HG03469 (cell line): ENCODE measurements at regions not wholly inside any gene's neighbourhood (a gene's known extent, or its start where the extent isn't known, plus 50 kb on each side); places are given as distances from the start of the nearest gene placed in this dataset.

ENCODE experiments used
- ATAC-seq: cut with Tn5 transposase; IDR thresholded peaks from one replicate; pipeline ENCODE4 v1.9.1; 2021; ENCODE audit warnings: mild to moderate bottlenecking, moderate library complexity, moderate number of reproducible peaks; ENCODE audit not compliant: unreplicated experiment

DNA sequence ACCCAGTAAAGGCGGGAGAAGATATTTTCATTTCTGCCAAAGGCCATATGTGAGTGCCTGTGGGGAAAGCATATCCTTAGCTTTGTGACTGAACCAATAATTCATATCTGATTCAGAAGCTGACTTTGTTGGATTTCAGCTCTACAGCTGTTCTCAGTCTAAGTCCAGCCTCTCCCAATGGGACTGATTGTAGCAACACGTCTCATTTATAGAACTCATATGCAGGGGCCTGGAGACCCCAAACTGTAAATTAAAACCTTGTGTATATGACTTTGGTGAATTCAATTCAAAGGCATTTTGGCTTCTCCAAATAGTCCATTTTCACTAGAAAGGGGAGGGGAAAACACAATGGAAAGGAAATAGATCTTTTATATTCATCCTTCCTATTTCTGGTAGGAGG, 250.4 kb upstream of the SORL1-AS1 start:
- no peak for ATAC-seq

DNA sequence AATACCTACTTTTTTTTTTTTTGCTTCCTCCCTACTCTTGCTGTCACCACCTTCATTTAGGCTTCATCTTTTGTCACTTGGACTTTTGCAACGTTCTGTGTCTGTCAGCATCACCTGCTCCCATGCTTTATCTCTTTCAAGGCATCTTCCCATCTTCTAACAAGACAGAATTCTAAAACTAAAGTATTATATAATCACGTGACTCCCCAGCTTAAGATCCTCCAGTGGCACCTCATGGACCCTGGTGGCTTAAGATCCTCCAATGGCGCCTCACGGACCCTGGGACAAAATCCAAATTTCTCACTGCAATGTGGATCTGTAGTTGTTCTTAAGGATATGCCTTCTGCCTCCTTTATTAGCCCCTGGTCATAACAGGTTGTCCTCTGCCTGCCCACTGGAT, 248.2 kb upstream of the SORL1-AS1 start:
- no peak for ATAC-seq

DNA sequence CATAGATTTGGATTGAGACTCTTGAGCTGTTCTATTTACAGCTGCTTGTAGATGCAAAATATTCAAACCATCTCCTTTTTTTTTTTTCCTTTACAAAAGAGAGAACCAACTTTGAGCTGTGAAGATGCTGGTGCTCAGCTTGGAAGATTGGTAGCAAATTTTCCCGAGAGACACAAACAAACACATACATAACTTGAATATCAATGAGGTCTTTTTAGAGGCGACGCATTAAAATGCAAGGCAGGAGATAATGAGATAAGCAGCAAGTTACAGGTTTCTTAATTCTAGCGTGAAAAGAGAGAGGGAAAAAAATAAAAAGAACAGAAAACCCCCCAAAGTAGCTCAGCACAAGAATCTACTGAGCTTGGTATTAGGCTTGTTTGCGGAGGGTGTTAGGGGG, 247.0 kb upstream of the SORL1-AS1 start:
- ATAC-seq: no peak

DNA sequence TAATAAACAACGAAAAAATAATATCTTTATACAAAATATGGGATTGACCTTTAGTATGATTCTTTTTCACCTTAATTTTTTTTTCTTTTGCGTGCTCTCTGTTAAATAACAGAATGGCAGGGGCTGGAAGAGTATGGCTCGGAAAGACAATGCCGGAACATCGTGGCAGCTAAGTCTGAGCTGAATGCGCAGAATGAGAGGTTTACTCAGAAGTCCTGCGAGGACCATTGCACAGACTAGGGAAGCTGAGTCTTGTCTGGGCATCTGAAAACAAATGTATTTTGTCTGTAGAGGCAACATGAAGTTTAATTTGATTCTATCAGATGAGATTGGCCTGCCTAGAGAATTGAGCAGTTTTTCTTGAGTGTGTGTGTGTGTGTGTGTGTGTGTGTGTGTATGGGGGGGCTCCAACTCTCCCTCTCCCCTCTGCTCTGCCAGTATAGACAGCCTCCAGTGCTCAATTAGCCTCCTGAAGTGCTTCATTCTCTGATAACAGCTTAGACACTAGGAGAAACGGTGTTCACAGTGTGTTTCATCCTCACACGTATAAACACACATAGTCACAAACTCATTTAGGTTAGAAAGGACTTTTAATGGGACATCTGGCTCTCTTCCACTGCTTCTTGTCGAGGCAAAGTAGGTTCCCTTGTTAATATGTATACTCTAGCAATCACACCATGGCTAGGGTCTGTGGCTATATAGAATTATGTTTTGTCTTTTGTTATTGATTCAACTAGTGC, 244.3 kb upstream of the SORL1-AS1 start:
- ATAC-seq: no peak

DNA sequence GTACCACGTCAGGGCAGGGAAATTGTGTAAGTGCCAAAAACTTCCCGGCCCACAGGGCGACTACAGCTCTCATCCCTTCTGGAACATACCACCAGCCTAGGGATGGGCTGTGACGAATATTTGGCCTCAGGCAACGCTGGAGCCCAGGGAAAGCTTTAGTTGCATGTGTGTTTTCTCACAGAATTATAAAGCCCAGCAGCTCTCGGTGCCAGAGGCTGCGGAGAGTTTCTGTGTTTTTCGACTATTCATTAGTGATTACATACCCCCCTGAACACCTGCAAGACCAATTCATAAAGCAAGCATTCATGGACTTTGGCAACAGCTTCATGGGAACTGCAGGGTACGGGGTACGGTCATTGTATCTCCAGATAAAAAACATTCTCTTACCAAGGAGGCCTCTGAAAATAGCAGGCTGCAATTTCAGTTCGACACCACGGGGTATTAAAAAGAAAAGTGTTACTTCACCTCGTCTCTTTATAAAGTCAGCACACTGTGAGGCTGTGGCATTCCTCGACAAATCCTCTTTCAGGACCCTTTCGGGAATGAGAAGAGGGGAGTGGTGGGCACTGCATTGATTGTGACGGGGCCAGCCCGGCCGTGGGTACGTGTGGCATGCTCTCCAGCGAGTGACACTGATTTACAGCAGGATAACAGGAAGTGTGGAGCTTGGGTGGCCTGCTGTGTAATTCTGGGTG, 243.6 kb upstream of the SORL1-AS1 start:
- ATAC-seq: no peak

DNA sequence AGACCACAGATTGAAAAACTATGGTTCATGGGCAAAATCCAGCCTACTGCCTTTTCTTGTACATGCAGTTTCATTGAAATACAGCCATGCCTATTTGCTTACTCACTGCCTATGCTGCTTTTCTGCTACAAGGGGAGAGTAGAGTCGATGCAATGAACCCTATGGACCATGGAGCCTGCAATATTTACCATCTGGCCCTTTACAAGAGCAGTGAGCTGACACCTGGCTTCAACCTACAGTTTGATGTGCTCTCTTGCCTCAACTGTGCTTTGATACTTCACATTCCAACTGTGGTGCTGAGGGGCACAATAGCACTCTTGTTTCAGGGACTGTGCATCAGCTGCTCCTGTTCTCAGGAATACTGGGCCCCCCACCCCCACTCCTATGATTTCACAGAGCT, 239.5 kb upstream of the SORL1-AS1 start:
- no peak for ATAC-seq

DNA sequence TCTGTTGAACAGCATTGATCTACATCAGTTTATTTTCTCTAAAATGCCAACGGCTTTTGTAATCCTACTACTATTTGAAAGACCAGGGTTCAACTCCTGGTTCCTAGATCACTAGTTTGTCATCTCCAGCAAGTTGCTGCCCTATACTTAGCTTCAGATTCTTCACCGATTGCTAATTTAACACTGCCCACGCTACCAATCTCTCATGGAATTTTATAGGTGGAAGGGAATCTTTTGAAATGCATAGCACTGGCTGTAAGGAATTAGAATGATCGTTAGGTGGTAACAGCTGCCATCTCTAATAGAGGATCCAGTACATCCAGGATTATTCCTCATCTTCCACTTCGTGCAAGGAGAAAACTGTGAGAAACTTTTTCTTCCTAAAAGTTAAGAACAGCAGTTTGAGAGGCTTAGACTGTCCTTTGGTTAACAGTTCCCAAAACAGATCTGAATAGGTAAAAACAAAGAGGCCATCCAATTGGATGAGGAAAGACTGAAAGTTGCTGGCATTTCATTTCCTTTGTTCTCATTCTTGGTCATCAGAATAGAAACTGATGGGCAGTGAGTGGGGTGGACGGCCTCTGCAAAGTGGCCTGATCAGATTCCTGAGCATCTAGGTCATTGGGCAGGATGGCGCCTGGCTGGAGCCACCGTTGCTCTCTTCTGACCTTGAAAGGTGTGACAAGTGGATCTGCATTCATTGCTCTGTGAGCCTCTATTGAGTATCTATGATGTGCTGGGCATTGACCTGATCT, 236.3 kb upstream of the SORL1-AS1 start:
- ATAC-seq: no peak

DNA sequence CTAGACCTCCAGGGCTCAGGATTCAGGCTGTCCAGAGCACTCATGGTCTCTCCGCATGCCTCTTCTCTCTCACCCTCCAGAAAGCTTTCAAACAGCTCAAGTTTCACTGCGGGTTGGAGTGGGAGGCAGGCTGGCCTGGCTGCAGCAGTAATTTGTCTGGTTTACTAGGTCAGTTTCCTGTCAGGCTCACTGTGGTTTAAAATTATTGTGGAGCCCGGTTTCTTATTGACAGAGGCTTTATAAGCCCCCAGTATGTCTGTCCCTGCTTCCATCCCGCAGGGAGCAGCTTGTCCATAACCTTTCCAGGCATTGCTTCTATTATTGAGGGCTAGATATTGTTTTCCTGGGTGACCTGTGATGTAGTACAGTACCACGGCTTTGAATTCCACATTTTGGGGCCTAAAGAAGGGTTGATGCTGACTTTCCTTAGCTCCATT, 235.3 kb upstream of the SORL1-AS1 start:
- ATAC-seq: no peak

DNA sequence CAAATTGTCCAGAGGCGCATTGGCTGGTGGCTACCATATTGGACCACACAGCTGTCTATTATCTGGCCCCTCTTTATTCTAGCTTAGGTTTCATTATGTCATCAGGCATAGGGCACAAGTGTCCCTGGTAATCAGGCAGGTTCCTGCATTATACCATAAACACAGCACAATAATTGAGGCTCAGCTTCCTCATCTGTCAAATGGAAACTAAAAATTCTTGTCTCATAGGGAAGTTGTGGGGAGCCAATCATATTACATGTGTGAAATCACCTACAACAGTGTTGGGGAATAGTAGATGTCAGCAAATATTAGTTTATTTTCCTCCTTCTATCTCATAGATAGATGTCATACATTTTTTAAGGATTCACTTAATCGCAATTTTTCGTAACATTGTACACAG, 231.0 kb upstream of the SORL1-AS1 start:
- no peak for ATAC-seq
